GM12874 (cell line): ENCODE measurements at regions not wholly inside any gene's neighbourhood (a gene's known extent, or its start where the extent isn't known, plus 50 kb on each side); places are given as distances from the start of the nearest gene placed in this dataset.

ENCODE experiments used
- CTCF ChIP-seq: IDR thresholded peaks from 2 replicates; pipeline ENCODE4 v1.5.1; 2011; ENCODE audit warnings: low read depth, mild to moderate bottlenecking, control low read depth, low read length, moderate library complexity; ENCODE audit not compliant: insufficient read depth

GRCh38 chr14:45559626-45560025, 306.6 kb upstream of the MIS18BP1 start:
- TF ChIP-seq CTCF = no peak

DNA sequence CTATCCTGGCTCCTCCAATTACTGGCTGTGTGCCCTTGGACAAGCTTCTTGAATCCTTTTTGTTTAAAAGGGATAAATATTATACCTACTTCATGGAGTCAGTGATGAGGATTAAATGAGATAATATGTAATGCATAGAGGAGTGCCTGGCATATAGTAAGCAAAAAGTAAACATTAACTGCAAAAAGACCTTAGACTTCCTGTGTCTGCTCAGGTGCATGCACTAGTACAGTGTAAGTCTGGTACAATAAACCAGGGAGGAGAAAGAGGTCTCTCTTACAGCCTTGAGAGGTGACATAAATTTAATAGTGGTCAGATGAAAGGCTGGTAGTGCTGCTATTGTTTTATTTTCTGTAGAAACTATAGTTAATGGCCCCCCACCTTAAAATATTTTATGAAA, 305.2 kb upstream of the MIS18BP1 start:
- TF ChIP-seq CTCF = no peak

DNA sequence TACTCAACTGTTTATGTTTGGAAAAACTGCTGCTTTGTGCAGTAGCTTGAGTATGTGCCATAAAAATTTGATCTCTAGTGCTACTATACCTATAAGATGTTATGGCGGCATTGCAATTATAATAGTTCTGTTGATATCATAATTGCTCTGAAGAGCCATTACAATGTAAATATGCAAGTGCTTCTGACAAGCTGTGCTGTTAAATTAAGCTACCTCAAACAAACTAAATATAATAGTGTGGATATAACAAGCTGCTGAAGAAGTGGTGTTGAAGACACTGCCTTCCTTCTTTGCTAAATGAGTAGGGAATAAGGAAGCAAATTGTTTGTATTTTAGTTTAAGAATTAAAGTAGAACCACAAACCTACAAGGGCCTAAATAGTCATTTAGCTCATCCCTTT, 301.0 kb upstream of the MIS18BP1 start:
- no peak for TF ChIP-seq CTCF

DNA sequence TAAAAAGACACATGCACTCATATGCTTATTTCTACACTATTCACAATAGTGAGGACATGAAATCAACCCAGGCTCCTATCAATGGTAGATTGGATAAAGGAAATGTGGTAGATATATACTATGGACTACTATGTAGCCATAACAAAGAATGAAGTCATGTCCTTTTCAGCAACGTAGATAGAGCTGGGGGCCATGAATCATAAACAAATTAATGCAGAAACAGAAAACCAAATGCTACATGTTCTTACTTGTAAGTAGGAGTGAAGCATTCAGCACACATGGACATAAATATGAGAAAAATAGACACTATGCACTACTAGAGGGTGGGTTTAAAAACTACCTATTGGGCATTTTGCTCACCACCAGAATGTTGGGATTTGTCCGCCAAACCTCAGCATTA, 278.0 kb upstream of the MIS18BP1 start:
- no peak for TF ChIP-seq CTCF

DNA sequence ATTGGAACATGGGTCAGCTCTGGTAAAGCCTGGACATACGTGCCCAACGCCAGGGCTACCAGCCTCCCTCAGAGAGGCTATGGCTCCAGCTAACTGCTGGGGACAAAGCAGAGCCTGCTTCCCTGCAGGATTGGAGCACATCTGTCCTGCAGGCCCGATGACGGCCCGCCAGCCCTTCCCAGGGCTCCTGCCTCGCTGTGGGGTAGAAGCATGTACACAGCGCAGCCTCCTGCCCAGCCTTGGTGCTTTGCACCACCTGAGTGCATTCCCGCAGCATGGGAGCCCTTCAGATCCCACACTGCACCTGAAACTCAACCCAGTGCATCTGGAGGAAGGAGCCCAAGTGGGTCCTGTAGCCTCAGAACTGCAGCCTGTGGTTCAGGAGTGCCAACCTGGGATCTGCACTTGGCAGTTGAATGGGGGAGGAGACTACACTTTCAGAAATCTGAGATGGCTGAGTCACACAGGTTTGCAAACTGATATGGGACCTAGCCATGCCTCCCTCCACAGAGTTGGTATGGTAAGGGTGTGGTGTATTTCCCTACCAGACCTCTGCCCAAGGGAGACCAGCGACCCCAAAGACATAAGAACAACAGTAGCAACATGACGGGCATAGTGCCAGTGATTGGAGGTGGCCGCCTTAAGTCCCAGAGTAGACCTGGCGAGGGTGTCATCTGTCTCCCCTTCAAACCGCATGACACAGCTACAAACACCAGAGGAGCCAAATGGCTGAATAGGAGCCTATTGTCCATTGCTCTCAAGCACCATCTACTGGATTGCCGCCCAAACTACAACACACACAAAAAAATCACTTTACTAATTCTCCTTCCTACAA, 273.9 kb upstream of the MIS18BP1 start:
- TF ChIP-seq CTCF = peak; percentile 56; the same call in 1 of the 2 replicates

DNA sequence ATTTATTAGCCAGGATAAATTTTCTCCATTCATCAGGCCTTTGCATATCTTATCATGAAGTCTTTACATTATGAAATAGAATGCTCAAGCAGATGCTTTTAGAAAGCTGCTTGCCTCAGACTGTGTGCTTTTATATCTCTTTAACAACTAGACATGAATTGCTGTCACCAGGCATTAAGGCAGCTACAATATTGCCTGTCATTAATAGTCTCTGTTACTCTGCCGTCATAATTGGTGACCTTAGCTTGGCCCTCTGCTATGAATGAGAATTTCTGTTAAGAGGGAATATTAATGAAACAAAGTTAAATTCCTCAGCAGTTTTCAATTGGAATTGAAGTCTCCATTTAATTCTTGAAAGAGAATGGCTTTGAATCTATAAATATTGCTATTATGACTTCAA, 266.8 kb upstream of the MIS18BP1 start:
- no peak for TF ChIP-seq CTCF

DNA sequence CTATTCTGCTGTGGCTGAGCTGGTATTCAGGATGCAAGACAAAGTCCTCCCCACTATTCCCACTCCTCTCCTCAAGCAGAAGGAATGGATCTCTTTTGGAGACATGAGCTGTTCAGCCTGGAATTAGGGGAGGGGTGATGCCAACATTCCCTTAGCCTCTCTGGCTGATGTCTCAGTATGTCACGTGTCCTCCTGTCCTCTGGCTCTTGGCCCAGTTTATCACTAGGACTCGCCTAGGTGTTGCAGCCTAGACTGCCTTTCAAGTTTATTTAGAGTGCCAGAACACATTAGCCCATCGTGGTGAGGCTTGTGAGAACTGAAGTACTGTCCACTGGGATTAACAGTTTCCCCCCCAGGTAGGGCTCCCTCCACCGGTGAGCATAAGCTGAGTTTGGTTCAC, 239.9 kb upstream of the MIS18BP1 start:
- TF ChIP-seq CTCF = no peak
